Mucosa of rectum (tissue), 2 donors: ENCODE measurements at regions not wholly inside any gene's neighbourhood (a gene's known extent, or its start where the extent isn't known, plus 50 kb on each side); places are given as distances from the start of the nearest gene placed in this dataset.

Experiments
- H3K27ac ChIP-seq, 2 donors: one replicate each; pipeline ENCODE4 v1.7.0; 2013; ENCODE audit warnings: inconsistent platforms in 2 of 2, low read depth in 2 of 2, low read length in 2 of 2
- H3K27me3 ChIP-seq, 2 donors: one replicate each; pipeline ENCODE4 v1.7.0; 2013; ENCODE audit warnings: low read length in 2 of 2; ENCODE audit not compliant: control insufficient read depth in 2 of 2, insufficient read depth in 2 of 2
- H3K36me3 ChIP-seq, 2 donors: one replicate each; pipeline ENCODE4 v1.7.0; 2013; ENCODE audit warnings: low read length in 2 of 2; ENCODE audit not compliant: control insufficient read depth in 2 of 2, insufficient read depth in 2 of 2
- H3K4me1 ChIP-seq, 2 donors: one replicate each; pipeline ENCODE4 v1.7.0; 2013; ENCODE audit warnings: low read length in 2 of 2, mild to moderate bottlenecking in 1 of 2; ENCODE audit not compliant: control insufficient read depth in 2 of 2, insufficient read depth in 2 of 2
- H3K4me3 ChIP-seq, 2 donors: one replicate each; pipeline ENCODE4 v1.7.0; 2013; ENCODE audit warnings: low read length in 2 of 2
- H3K9ac ChIP-seq, 2 donors: one replicate each; pipeline ENCODE4 v1.7.0; 2013; ENCODE audit warnings: low read length in 2 of 2, low read depth in 1 of 2, mild to moderate bottlenecking in 1 of 2
- H3K9me3 ChIP-seq, 2 donors: one replicate each; pipeline ENCODE4 v1.7.0; 2013; ENCODE audit warnings: low read length in 2 of 2; ENCODE audit not compliant: control insufficient read depth in 2 of 2
- donor health status: healthy.
- donor health status: Normal muscosa, but diverticular disease.

DNA sequence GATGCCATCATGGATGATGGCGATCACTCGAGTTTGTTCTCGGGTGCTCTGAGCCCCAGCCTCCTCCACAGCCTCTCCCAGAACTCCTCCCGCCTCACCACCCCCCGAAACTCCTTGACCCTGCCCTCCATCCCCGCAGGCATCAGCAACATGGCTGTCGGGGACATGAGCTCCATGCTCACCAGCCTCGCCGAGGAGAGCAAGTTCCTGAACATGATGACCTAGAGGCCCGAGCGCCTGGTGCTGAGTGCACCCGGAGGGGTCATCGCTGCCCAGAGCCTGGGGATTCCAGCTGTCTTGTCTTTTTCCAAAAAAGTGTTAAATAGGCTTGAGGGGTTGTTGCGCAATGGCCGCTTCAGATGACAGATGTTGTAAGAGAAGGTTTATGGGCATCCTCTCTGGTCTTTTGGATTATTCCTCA lies 254.8 kb downstream of the GLI2 start:
- H3K36me3 ChIP-seq: no peaks in the 10 kb centered on the region
- H3K4me1 ChIP-seq: no peaks in the 10 kb centered on the region
- no peaks in the 10 kb centered on the region for H3K27me3 ChIP-seq
- no peak overlapping the region for H3K4me3 ChIP-seq
- no peaks in the 10 kb centered on the region for H3K9me3 ChIP-seq
- no peak overlapping the region for H3K27ac ChIP-seq
- no peak overlapping the region for H3K9ac ChIP-seq

- H3K36me3 ChIP-seq: no peaks in the 10 kb centered on the region
- H3K27ac ChIP-seq: no peak overlapping the region
- no peaks in the 10 kb centered on the region for H3K9me3 ChIP-seq
- no peaks in the 10 kb centered on the region for H3K4me1 ChIP-seq
- H3K27me3 ChIP-seq: no peaks in the 10 kb centered on the region
- no peak overlapping the region for H3K9ac ChIP-seq
- no peak overlapping the region for H3K4me3 ChIP-seq
Measured at GRCh38 chr2:120991441-120991840, 255.8 kb downstream of the GLI2 start.

- Histone ChIP-seq H3K27ac (no peak overlapping the region), H3K27me3 (no peaks in the 10 kb centered on the region), H3K4me3 (no peak overlapping the region), H3K9ac (no peak overlapping the region), H3K4me1 (no peaks in the 10 kb centered on the region), H3K36me3 (no peaks in the 10 kb centered on the region), H3K9me3 (no peaks in the 10 kb centered on the region)
Measured at GRCh38 chr2:120992791-120993555, 257.3 kb downstream of the GLI2 start.

DNA sequence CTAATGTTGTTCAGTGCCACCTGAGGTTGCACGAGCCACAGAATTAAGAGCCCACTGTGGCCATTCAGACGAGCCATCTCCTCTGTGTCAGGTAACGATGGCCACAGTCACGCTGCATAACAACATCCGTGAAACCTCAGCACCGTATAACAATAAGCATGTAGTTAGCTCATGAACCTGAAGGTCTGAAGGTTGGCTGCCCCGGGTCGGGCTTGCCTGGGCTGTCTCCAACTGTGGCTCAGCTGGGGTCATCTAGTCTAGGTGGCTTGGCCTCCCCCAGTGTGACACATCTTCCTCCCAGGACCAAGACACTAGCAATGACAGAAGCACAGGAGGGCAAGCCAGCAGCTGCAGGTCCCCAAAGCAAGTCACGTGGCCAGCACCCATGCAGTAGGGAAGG lies 258.0 kb downstream of the GLI2 start:
- no peaks in the 10 kb centered on the region for H3K4me1 ChIP-seq
- H3K27me3 ChIP-seq: no peaks in the 10 kb centered on the region
- no peak overlapping the region for H3K4me3 ChIP-seq
- no peak overlapping the region for H3K9ac ChIP-seq
- H3K9me3 ChIP-seq: no peaks in the 10 kb centered on the region
- H3K36me3 ChIP-seq: no peaks in the 10 kb centered on the region
- no peak overlapping the region for H3K27ac ChIP-seq

DNA sequence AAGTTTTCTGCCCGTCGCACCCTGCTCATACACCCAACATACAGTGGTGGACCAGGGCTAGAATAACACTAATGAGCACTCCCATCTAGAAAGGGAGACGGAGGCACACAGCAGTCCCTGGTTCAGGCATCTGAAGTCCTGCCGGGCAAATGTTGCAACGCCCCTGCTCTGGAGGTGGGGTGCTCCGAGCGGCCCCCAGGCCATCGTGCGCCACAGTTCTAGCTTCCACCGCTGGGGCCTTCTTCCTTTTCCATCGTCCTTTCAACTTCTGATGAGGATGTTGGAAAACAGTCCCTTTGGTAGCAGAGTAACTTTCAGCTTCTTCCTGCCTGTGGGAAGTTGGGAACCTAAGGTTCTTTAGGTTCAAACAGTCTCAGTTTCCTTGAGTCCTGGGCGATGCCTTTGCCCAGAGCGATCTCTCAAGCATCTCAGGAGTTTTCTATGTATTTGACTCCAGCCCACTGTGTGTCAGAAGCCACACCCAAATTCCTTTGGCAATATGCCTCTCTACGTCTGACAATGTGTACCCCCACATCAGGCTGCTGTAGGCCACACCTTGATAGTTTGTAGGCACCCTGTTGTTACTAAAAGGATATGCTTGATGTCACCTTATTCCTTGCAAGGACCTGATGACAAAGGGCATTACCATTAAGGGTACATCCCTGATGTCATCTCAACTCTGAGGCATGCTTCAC lies 258.8 kb downstream of the GLI2 start:
- Histone ChIP-seq H3K27ac (no peak overlapping the region), H3K27me3 (no peaks in the 10 kb centered on the region), H3K4me1 (no peaks in the 10 kb centered on the region), H3K9ac (no peak overlapping the region), H3K4me3 (no peak overlapping the region), H3K36me3 (no peaks in the 10 kb centered on the region), H3K9me3 (no peaks in the 10 kb centered on the region)

- H3K9me3 ChIP-seq: no peaks in the 10 kb centered on the region
- H3K4me1 ChIP-seq: no peaks in the 10 kb centered on the region
- no peaks in the 10 kb centered on the region for H3K36me3 ChIP-seq
- H3K9ac ChIP-seq: no peak overlapping the region
- H3K27me3 ChIP-seq: no peaks in the 10 kb centered on the region
- no peak overlapping the region for H3K27ac ChIP-seq
- no peak overlapping the region for H3K4me3 ChIP-seq
Measured at GRCh38 chr2:120995152-120995551, 259.5 kb downstream of the GLI2 start.

DNA sequence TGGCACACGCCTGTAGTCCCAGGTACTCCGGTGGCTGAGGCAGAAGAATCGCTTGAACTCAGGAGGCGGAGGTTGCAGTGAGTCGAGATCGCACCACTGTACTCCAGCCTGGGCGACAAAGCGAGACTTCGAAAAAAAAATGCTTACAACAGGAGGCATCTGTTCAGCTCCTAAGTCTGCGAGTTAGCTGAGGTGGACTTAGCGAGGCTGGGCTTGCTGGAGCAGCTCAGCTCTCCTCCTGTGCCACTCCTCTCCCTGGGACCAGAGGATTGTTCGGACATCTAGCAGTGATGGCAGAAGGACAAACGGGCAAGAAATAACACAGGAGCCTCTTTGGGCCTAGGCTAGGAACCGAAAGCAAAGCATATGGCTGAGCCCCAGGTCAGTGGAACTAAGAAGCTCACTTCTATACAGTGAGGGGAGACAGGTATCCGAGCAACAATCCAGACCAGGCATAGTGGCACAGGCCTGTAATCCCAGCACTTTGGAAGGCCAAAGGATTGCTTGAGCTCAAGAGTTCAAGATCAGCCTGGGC lies 260.1 kb downstream of the GLI2 start:
- Histone ChIP-seq H3K27ac (no peak overlapping the region), H3K36me3 (no peaks in the 10 kb centered on the region)

GRCh38 chr2:120999377-121000097 lies 263.9 kb downstream of the GLI2 start:
- peaks cover 0 to 4% of the 10 kb centered on the region in 2 donors for H3K27me3 ChIP-seq
- no peaks in the 10 kb centered on the region for H3K9me3 ChIP-seq
- no peak overlapping the region for H3K9ac ChIP-seq
- no peaks in the 10 kb centered on the region for H3K36me3 ChIP-seq
- H3K27ac ChIP-seq: no peak overlapping the region
- no peak overlapping the region for H3K4me3 ChIP-seq
- H3K4me1 ChIP-seq: no peaks in the 10 kb centered on the region

More for the DNA sequence above, 260.1 kb downstream of the GLI2 start:
- no peaks in the 10 kb centered on the region for H3K27me3 ChIP-seq
- no peaks in the 10 kb centered on the region for H3K4me1 ChIP-seq
- H3K9me3 ChIP-seq: no peaks in the 10 kb centered on the region
- H3K9ac ChIP-seq: no peak overlapping the region
- no peak overlapping the region for H3K4me3 ChIP-seq

DNA sequence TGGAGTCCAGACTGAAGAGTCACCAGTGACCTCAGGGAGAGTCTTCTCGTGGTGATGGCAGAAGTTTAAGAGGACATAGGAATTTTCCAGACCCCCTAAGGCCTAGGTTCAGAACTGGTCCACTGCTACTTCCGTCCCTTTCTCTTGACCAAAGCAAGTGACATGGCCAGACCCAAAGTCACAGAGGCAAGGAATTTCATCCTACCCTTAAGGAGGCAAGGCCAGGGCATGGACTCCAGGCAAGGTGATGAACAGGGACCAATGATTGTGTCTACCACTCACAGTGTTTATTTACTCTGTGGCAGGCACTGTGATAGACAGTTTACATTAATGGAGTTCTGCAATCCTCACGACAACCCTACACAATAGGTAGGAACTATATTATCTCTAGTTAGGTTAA lies 265.1 kb downstream of the GLI2 start:
- peaks cover 0 to 6% of the 10 kb centered on the region in 2 donors for H3K4me1 ChIP-seq
- no peak overlapping the region for H3K9ac ChIP-seq
- H3K4me3 ChIP-seq: no peak overlapping the region
- H3K36me3 ChIP-seq: no peaks in the 10 kb centered on the region
- H3K27me3 ChIP-seq: peaks cover 0 to 4% of the 10 kb centered on the region in 2 donors
- H3K9me3 ChIP-seq: no peaks in the 10 kb centered on the region
- no peak overlapping the region for H3K27ac ChIP-seq

- peaks cover 4 to 12% of the 10 kb centered on the region in 2 donors for H3K4me1 ChIP-seq
- peaks cover 0 to 4% of the 10 kb centered on the region in 2 donors for H3K27me3 ChIP-seq
- no peaks in the 10 kb centered on the region for H3K36me3 ChIP-seq
- H3K9me3 ChIP-seq: no peaks in the 10 kb centered on the region
- H3K27ac ChIP-seq: no peak overlapping the region
- no peak overlapping the region for H3K9ac ChIP-seq
- no peak overlapping the region for H3K4me3 ChIP-seq
Measured at GRCh38 chr2:121001641-121002040, 266.0 kb downstream of the GLI2 start.
